Bronchial epithelial cell (primary cell): ENCODE measurements at regions not wholly inside any gene's neighbourhood (a gene's known extent, or its start where the extent isn't known, plus 50 kb on each side); places are given as distances from the start of the nearest gene placed in this dataset.
"Not testable (repeated sequence)": the region's sequence is repeated elsewhere in the genome, so short reads cannot be mapped to it uniquely, and the experiment has no call there.

Experiments used
- DNase-seq: peaks from one replicate; pipeline ENCODE4 v3.0.0-alpha.2; 2010; ENCODE audit warnings: low read depth
- FAIRE-seq: peaks from 2 replicates; lab custom pipeline; 2011; peaks lifted over from hg19 to GRCh38; lab: Jason Lieb, UNC
- H3K27me3 ChIP-seq: 2 replicates; pipeline ENCODE4 v1.5.1; 2011; ENCODE audit warnings: low read length; ENCODE audit not compliant: control insufficient read depth, insufficient read depth
- H3K36me3 ChIP-seq: 2 replicates; pipeline ENCODE4 v1.5.1; 2011; ENCODE audit warnings: low read length; ENCODE audit not compliant: control insufficient read depth, insufficient read depth
- H3K4me3 ChIP-seq: 2 replicates; pipeline ENCODE4 v1.5.1; 2011; ENCODE audit warnings: mild to moderate bottlenecking, low read depth, low read length, control low read depth
- CTCF ChIP-seq: IDR thresholded peaks from 2 replicates; pipeline ENCODE4 v1.5.1; 2011; ENCODE audit warnings: mild to moderate bottlenecking, moderate library complexity, low read length, control low read depth, inconsistent platforms; ENCODE audit not compliant: insufficient read depth, severe bottlenecking

DNA sequence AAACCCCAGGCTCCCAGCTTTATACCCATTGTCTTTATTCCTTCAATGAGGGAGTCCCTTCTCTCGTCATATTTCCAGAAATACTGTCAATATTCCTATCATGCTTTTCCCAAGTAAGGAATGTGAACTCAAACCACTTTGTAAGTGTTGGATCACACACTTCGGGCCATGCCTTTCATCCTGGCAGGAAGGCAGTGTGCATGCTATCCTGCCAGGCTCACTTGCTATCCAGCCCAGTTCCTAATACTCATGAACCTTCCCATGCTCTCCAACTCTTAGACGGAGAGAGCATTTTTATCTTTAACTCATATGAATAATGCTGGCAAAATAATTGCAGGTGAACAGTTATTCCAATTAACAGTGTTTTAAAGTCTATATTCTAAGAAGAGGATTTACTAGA lies 639.9 kb upstream of the ACO1 start:
- Histone ChIP-seq H3K4me3 (no peak overlapping the region), H3K27me3 (no peaks in the 10 kb centered on the region), H3K36me3 (no peaks in the 10 kb centered on the region)
- DNase-seq (no peak), FAIRE-seq (no peak)
- no peak for TF ChIP-seq CTCF

- TF ChIP-seq CTCF: no peak
- FAIRE-seq (no peak), DNase-seq (no peak)
- Histone ChIP-seq H3K27me3 (no peaks in the 10 kb centered on the region), H3K36me3 (no peaks in the 10 kb centered on the region), H3K4me3 (no peak overlapping the region)
Observed at GRCh38 chr9:31745468-31745867, 639.0 kb upstream of the ACO1 start.

DNA sequence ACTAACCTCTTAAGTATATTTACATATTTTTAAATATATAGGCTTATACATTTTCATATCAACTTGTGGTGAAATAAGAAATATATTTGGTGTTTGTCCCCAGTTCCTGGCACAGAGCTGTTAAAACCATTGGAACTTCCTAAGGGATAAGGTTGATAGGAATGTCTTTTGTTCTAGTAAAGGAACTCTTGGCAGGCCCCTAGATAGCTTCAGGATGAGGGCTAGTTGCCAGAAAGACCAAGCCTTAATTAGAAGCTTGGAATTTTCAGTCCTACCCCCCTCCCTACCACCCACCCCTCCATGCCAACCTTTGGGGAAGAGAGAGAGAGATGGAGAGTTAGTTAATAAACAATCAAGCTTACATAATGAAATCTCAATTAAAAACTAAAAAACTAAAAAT lies 638.6 kb upstream of the ACO1 start:
- DNase-seq (no peak), FAIRE-seq (no peak)
- no peak overlapping the region for H3K4me3 ChIP-seq
- no peaks in the 10 kb centered on the region for H3K36me3 ChIP-seq
- H3K27me3 ChIP-seq: no peaks in the 10 kb centered on the region
- TF ChIP-seq CTCF: no peak

DNA sequence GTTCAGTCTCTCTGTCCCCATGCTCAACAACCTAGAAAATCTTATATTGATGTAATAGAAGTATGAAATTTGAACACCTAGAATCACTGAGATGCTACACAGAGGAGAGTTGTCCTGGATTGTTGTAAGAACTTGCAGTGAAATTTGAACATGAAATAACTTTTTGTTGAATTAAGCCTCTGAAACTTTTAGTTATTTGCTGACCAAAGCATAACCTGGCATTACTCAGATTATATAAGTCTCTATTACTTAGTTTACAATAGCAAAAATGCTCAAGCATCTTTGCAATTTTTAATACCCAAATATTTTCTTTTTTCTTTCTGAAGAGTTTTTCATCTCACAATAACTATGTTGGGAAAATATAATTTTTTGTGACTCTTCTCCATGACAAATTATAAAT lies 630.7 kb upstream of the ACO1 start:
- Histone ChIP-seq H3K4me3 (no peak overlapping the region), H3K36me3 (no peaks in the 10 kb centered on the region), H3K27me3 (no peaks in the 10 kb centered on the region)
- FAIRE-seq: no peak
- no peak for TF ChIP-seq CTCF
- no peak for DNase-seq

- DNase-seq (no peak), FAIRE-seq (no peak)
- TF ChIP-seq CTCF: no peak
- Histone ChIP-seq H3K4me3 (no peak overlapping the region), H3K27me3 (no peaks in the 10 kb centered on the region), H3K36me3 (no peaks in the 10 kb centered on the region)
Observed at GRCh38 chr9:31759703-31760102, 624.7 kb upstream of the ACO1 start.

GRCh38 chr9:31774021-31774420 lies 610.4 kb upstream of the ACO1 start:
- H3K36me3 ChIP-seq, H3K4me3 ChIP-seq, DNase-seq, H3K27me3 ChIP-seq, FAIRE-seq: not testable (repeated sequence)
